PC-3 (cell line): ENCODE measurements at regions not wholly inside any gene's neighbourhood (a gene's known extent, or its start where the extent isn't known, plus 50 kb on each side); places are given as distances from the start of the nearest gene placed in this dataset.
"Not testable (repeated sequence)": the region's sequence is repeated elsewhere in the genome, so short reads cannot be mapped to it uniquely, and the experiment has no call there.

Experiments
- ATAC-seq: fragments of 200-7000 bp; cut with Tn5 transposase; 2 replicates; pipeline ENCODE4 v1.9.1; 2020; ENCODE audit warnings: mild to moderate bottlenecking, moderate library complexity
- BruUV-seq: library from RNA; stranded (reverse); fragments of 400-500 nt; replicated peaks from 2 replicates; lab custom pipeline; 2021; lab: Mats Ljungman, UMichigan
- CTCF ChIA-PET: fragments of 300-600 bp; sonication (Branson Sonifier 250); formaldehyde crosslinking; loops from one replicate; lab custom pipeline; 2022; ENCODE audit warnings: antibody characterized with exemption; lab: Charles Lee
- POLR2A ChIA-PET: fragments of 300-600 bp; sonication (Branson Sonifier 250); formaldehyde crosslinking; loops from one replicate; lab custom pipeline; 2022; ENCODE audit warnings: antibody characterized with exemption; ENCODE audit not compliant: unreplicated experiment; lab: Charles Lee
- DNase-seq: peaks from one replicate; pipeline ENCODE4 v3.0.0-alpha.2; 2015
- H2AFZ ChIP-seq: fragments of 300-600 bp; sonication (generic); 2 replicates; pipeline ENCODE4 v1.6.0; 2016; ENCODE audit warnings: antibody characterized with exemption, low read length
- H3F3A ChIP-seq: fragments of 300-600 bp; sonication (generic); one replicate; pipeline ENCODE4 v1.6.0; 2017; ENCODE audit warnings: antibody characterized with exemption, low read length, control low read depth, mild to moderate bottlenecking; ENCODE audit not compliant: unreplicated experiment
- H3K27ac ChIP-seq: fragments of 300-600 bp; sonication (generic); 2 replicates; pipeline ENCODE4 v1.5.1; 2016; ENCODE audit warnings: mild to moderate bottlenecking, low read length
- H3K27me3 ChIP-seq: fragments of 300-600 bp; sonication (generic); 2 replicates; pipeline ENCODE4 v1.6.1; 2016; ENCODE audit warnings: low read length, mixed read lengths
- H3K36me3 ChIP-seq: fragments of 300-600 bp; sonication (generic); 2 replicates; pipeline ENCODE4 v1.6.1; 2016; ENCODE audit warnings: low read depth, mixed run types, low read length, mixed read lengths
- H3K4me1 ChIP-seq: fragments of 300-600 bp; sonication (generic); 2 replicates; pipeline ENCODE4 v1.5.1; 2016; ENCODE audit warnings: low read length; ENCODE audit not compliant: insufficient read depth
- H3K4me2 ChIP-seq: fragments of 300-600 bp; sonication (generic); 2 replicates; pipeline ENCODE4 v1.6.0; 2016; ENCODE audit warnings: low read length
- H3K4me3 ChIP-seq: fragments of 300-600 bp; sonication (generic); 2 replicates; pipeline ENCODE4 v1.5.1; 2016; ENCODE audit warnings: mild to moderate bottlenecking, low read length, mixed read lengths
- H3K79me2 ChIP-seq: fragments of 300-600 bp; sonication (generic); 2 replicates; pipeline ENCODE4 v1.6.1; 2017; ENCODE audit warnings: low read length, mixed read lengths
- H3K9ac ChIP-seq: fragments of 300-600 bp; sonication (generic); 2 replicates; pipeline ENCODE4 v1.6.0; 2016; ENCODE audit warnings: mild to moderate bottlenecking, low read length
- H3K9me2 ChIP-seq: fragments of 300-600 bp; sonication (generic); replicated peaks from 2 replicates; pipeline ENCODE4 v1.6.1; 2016; ENCODE audit warnings: mixed run types, low read length, mixed read lengths
- H3K9me3 ChIP-seq: fragments of 300-600 bp; sonication (generic); 2 replicates; pipeline ENCODE4 v1.6.1; 2016; ENCODE audit warnings: low read length, mixed read lengths
- H4K20me1 ChIP-seq: fragments of 300-600 bp; sonication (generic); 2 replicates; pipeline ENCODE4 v1.6.1; 2016; ENCODE audit warnings: low read length, mixed read lengths
- EZH2 ChIP-seq: fragments of 300-600 bp; sonication (generic); IDR thresholded peaks from one replicate; pipeline ENCODE4 v1.6.1; 2017; ENCODE audit warnings: antibody characterized with exemption, mild to moderate bottlenecking, low read length; ENCODE audit not compliant: unreplicated experiment
- EZH2phosphoT487 ChIP-seq: fragments of 300-600 bp; sonication (generic); IDR thresholded peaks from 2 replicates; pipeline ENCODE4 v1.6.1; 2018; ENCODE audit warnings: mild to moderate bottlenecking, antibody characterized with exemption, low read length, borderline replicate concordance
- intact Hi-C: fragments of 100-400 bp; cut with micrococcal nuclease; formaldehyde crosslinking; loops from 2 replicates; pipeline ENCODE4 v1.9.0; 2023
- TF ChIP-seq, protein P1 (sequence below): fragments of 300-600 bp; sonication (generic); conservative IDR thresholded peaks from 2 replicates; pipeline ENCODE4 v1.5.1; 2017; ENCODE audit warnings: antibody characterized with exemption, low read depth, mild to moderate bottlenecking, low read length

DNA sequence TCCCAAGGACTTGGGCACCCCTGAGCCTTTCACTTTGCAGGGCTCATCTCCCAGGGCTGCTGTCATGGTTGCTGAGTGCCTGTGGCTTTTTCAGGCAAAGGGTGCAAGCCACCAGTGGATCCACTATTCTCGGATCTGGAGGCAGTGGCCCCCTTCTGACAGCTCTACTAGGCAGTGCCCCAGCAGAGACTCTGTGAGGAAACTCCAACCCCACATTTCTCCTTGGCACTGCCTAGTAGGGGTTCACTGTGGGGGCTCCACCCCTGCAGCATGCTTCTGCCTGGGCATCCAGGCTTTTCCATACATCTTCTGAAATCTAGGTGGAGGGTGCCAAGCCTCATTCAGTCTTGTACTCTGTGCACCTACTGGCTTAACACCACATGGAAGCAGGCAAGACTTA is 675.0 kb upstream of the MBL2 start:
- Histone ChIP-seq H3K4me2 (no peak overlapping the region), H3K27me3 (no peaks in the 10 kb centered on the region), H3F3A (no peaks in the 10 kb centered on the region), H4K20me1 (no peaks in the 10 kb centered on the region), H3K36me3 (no peaks in the 10 kb centered on the region), H3K79me2 (no peaks in the 10 kb centered on the region), H3K9me3 (no peaks in the 10 kb centered on the region), H2AFZ (no peak overlapping the region), H3K4me1 (no peaks in the 10 kb centered on the region), H3K27ac (no peak overlapping the region), H3K9ac (no peak overlapping the region), H3K4me3 (no peak overlapping the region), H3K9me2 (no peaks in the 10 kb centered on the region)
- TF ChIP-seq EZH2phosphoT487 (no peak), EZH2 (no peak)
- TF ChIP-seq, protein P1, sequence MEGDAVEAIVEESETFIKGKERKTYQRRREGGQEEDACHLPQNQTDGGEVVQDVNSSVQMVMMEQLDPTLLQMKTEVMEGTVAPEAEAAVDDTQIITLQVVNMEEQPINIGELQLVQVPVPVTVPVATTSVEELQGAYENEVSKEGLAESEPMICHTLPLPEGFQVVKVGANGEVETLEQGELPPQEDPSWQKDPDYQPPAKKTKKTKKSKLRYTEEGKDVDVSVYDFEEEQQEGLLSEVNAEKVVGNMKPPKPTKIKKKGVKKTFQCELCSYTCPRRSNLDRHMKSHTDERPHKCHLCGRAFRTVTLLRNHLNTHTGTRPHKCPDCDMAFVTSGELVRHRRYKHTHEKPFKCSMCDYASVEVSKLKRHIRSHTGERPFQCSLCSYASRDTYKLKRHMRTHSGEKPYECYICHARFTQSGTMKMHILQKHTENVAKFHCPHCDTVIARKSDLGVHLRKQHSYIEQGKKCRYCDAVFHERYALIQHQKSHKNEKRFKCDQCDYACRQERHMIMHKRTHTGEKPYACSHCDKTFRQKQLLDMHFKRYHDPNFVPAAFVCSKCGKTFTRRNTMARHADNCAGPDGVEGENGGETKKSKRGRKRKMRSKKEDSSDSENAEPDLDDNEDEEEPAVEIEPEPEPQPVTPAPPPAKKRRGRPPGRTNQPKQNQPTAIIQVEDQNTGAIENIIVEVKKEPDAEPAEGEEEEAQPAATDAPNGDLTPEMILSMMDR, result no peak
- no TSS peak for BruUV-seq
- intact Hi-C loops, result no loop called here
- ATAC-seq, result no peak
- no peak for DNase-seq
- ChIA-PET CTCF (no interaction called here), POLR2A (no interaction called here)

DNA sequence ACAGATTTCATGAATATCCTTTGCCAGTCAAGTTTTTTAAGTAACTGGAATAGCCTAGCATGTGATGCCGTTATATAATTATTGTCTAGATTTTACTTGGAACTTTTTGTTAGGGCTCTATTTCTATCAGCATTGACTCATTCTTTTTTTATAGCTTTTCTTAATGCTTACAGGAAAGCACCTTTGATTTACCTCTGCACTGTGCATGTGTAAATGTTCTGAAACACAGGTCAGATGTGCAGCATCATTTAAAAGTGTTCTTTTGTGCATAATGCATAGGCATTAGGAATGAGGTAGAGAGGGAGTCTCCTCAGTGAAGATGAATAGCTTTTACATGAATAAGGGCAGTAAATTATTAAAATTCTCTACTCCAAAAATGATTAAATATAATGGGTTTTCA is 669.3 kb upstream of the MBL2 start:
- CTCF ChIA-PET, result interaction anchor here (0.7 kb wide), 1 partner anchor 436 kb away, joined by 4 read pairs; no protein-coding TSS in a partner anchor

DNA sequence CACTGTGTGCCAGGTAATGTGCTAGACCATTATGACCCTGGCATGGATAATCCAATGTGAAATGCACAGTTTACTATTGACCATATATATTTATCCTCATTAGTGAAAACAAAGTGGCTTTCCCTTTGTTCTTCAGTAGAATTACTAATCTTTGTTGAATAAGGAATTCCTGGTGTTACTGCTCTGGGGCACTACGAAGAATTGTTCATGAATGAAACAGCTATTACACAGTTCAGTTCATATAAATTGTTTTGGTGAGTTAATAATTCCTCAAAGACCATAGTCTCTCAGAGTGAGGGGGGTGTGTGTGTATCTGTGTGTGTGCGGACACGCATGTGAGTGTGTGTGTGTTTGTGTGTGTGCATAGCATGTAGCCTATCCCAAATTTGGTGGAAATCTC is 668.0 kb upstream of the MBL2 start:
- no peak for TF ChIP-seq EZH2phosphoT487
- TF ChIP-seq, protein P1, result no peak
- no peak for TF ChIP-seq EZH2
- H3K4me3 ChIP-seq, result no peak overlapping the region
- no peaks in the 10 kb centered on the region for H3K9me3 ChIP-seq
- no peaks in the 10 kb centered on the region for H3K79me2 ChIP-seq
- H3K36me3 ChIP-seq, result no peaks in the 10 kb centered on the region
- no peaks in the 10 kb centered on the region for H3F3A ChIP-seq
- intact Hi-C loops, result no loop called here
- no peaks in the 10 kb centered on the region for H4K20me1 ChIP-seq
- H3K27me3 ChIP-seq, result no peaks in the 10 kb centered on the region
- no peaks in the 10 kb centered on the region for H3K9me2 ChIP-seq
- no peak overlapping the region for H2AFZ ChIP-seq
- H3K9ac ChIP-seq, result no peak overlapping the region
- no peaks in the 10 kb centered on the region for H3K4me1 ChIP-seq
- no peak overlapping the region for H3K4me2 ChIP-seq
- BruUV-seq, result no TSS peak
- POLR2A ChIA-PET, result no interaction called here
- no peak overlapping the region for H3K27ac ChIP-seq
- ATAC-seq (no peak), DNase-seq (no peak)
- CTCF ChIA-PET, result no interaction called here

More for the DNA sequence above, 669.3 kb upstream of the MBL2 start:
- H3K79me2 ChIP-seq, result no peaks in the 10 kb centered on the region
- no peaks in the 10 kb centered on the region for H4K20me1 ChIP-seq
- DNase-seq (peak; percentile 26), ATAC-seq (peak; percentile 72)
- H3K9me2 ChIP-seq, result no peaks in the 10 kb centered on the region
- no peak overlapping the region for H3K9ac ChIP-seq
- POLR2A ChIA-PET, result no interaction called here
- no peak overlapping the region for H3K27ac ChIP-seq
- no peak overlapping the region for H2AFZ ChIP-seq
- intact Hi-C loops, result no loop called here
- TF ChIP-seq EZH2phosphoT487 (no peak), EZH2 (no peak)
- TF ChIP-seq, protein P1, result no peak
- no peaks in the 10 kb centered on the region for H3K27me3 ChIP-seq
- no peaks in the 10 kb centered on the region for H3K9me3 ChIP-seq
- no peak overlapping the region for H3K4me2 ChIP-seq
- no TSS peak for BruUV-seq
- H3F3A ChIP-seq, result no peaks in the 10 kb centered on the region
- no peak overlapping the region for H3K4me3 ChIP-seq
- no peaks in the 10 kb centered on the region for H3K4me1 ChIP-seq
- no peaks in the 10 kb centered on the region for H3K36me3 ChIP-seq

DNA sequence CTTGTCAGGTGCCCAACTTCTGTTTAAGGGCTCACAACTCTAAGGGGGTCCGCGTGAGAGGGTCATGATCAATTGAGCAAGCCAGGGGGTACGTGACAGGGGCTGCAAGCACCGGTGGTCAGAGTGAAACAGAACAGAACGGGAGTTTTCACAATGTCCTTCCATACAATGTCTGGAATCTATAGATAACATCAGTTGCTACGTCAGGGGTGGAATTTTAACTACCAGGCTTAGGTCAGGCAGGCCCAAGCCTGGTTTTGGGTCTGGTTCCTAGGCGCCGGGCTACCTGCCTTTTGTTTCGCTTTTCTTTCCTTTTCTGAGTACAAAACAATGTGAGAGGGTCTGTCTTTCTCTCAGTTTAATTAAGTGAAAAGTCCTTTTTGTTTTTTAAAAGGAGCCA is 666.5 kb upstream of the MBL2 start:
- H3K9me2 ChIP-seq, H4K20me1 ChIP-seq, H3K36me3 ChIP-seq, H3K79me2 ChIP-seq, H3K4me2 ChIP-seq, H3K4me3 ChIP-seq, H3K27ac ChIP-seq, BruUV-seq, ATAC-seq, intact Hi-C loops, DNase-seq, H3F3A ChIP-seq, H3K4me1 ChIP-seq, H3K9ac ChIP-seq, POLR2A ChIA-PET, H3K27me3 ChIP-seq, H3K9me3 ChIP-seq, CTCF ChIA-PET: not testable (repeated sequence)
- peak overlapping the region; percentile 4; the same call in 1 of the 2 replicates for H2AFZ ChIP-seq
